MM.1S (cell line): ENCODE measurements at regions not wholly inside any gene's neighbourhood (a gene's known extent, or its start where the extent isn't known, plus 50 kb on each side); places are given as distances from the start of the nearest gene placed in this dataset.
"Not testable (repeated sequence)": the region's sequence is repeated elsewhere in the genome, so short reads cannot be mapped to it uniquely, and the experiment has no call there.

Experiments
- EZH2 ChIP-seq: fragments of 300-600 bp; sonication (generic); optimal IDR thresholded peaks from 2 replicates; pipeline ENCODE3; 2017; ENCODE audit warnings: low read depth, mild to moderate bottlenecking, antibody characterized with exemption, low read length, mixed read lengths
- EZH2phosphoT487 ChIP-seq: fragments of 300-600 bp; sonication (generic); IDR thresholded peaks from 2 replicates; pipeline ENCODE4 v1.6.1; 2018; ENCODE audit warnings: antibody characterized with exemption, low read length
- TF ChIP-seq, protein P1 (sequence below): fragments of 300-600 bp; sonication (generic); IDR thresholded peaks from 2 replicates; pipeline ENCODE4 v1.5.1; 2016; ENCODE audit warnings: antibody characterized with exemption, low read length, mixed read lengths

DNA sequence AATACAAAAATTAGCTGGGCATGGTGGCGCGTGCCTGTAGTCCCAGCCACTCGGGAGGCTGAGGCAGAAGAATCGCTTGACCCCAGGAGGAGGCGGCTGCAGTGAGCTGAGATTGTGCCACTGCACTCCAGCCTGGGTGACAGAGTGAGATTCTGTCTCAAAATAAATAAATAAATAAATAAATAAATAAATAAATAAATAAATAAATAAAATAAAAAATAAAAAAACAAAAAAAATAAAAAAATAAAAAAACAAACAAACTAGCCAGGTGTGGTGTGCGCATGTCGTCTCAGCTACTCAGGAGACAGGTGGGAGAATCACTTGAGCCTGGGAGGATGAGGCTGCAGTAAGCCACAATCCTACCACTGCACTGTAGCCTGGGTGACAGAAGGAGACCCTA is 175.4 kb downstream of the C9orf152 start:
- TF ChIP-seq, protein P1, sequence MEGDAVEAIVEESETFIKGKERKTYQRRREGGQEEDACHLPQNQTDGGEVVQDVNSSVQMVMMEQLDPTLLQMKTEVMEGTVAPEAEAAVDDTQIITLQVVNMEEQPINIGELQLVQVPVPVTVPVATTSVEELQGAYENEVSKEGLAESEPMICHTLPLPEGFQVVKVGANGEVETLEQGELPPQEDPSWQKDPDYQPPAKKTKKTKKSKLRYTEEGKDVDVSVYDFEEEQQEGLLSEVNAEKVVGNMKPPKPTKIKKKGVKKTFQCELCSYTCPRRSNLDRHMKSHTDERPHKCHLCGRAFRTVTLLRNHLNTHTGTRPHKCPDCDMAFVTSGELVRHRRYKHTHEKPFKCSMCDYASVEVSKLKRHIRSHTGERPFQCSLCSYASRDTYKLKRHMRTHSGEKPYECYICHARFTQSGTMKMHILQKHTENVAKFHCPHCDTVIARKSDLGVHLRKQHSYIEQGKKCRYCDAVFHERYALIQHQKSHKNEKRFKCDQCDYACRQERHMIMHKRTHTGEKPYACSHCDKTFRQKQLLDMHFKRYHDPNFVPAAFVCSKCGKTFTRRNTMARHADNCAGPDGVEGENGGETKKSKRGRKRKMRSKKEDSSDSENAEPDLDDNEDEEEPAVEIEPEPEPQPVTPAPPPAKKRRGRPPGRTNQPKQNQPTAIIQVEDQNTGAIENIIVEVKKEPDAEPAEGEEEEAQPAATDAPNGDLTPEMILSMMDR = not testable (repeated sequence)
- not testable (repeated sequence) for TF ChIP-seq EZH2, EZH2phosphoT487
